ENCODE measurements at regions not wholly inside any gene's neighbourhood (a gene's known extent, or its start where the extent isn't known, plus 50 kb on each side); places are given as distances from the start of the nearest gene placed in this dataset.

GRCh38 chr15:47179988-47180387, 537.3 kb upstream of the SEMA6D start:
- Histone ChIP-seq H3K9me3 (replicated peaks; ENCODE audit: insufficient read depth, low read length) (no peaks in the 10 kb centered on the region), H2AFZ (ENCODE audit: low read length) (no peak overlapping the region), H3K4me1 (ENCODE audit: low read length) (no peaks in the 10 kb centered on the region), H3K27ac (ENCODE audit: low read length) (no peak overlapping the region), H4K20me1 (ENCODE audit: insufficient read depth, low read length) (no peaks in the 10 kb centered on the region), H3K36me3 (replicated peaks; ENCODE audit: insufficient read depth, low read length) (no peaks in the 10 kb centered on the region), H3K9me2 (replicated peaks; ENCODE audit: insufficient read depth, low read length) (no peaks in the 10 kb centered on the region), H3K79me2 (ENCODE audit: low read length) (peaks cover 1% of the 10 kb centered on the region; the same call in 1 of the 2 replicates), H3K27me3 (replicated peaks; ENCODE audit: insufficient read depth, low read length) (no peaks in the 10 kb centered on the region), H3F3A (ENCODE audit: insufficient read depth, low read length) (no peaks in the 10 kb centered on the region), H3K4me2 (ENCODE audit: low read depth, low read length) (no peak overlapping the region), H3K4me3 (ENCODE audit: low read length) (no peak overlapping the region), H3K9ac (ENCODE audit: low read length) (no peak overlapping the region)
- TF ChIP-seq EZH2phosphoT487 (IDR thresholded peaks at IDR 0.05; ENCODE audit: low read length) (no peak), EZH2 (optimal IDR thresholded peaks at IDR 0.05; ENCODE audit: low read depth, low read length) (no peak), CTCF (IDR thresholded peaks at IDR 0.05; ENCODE audit: low read length) (no peak)
- no peak for DNase-seq

GRCh38 chr15:47182818-47183217, 534.5 kb upstream of the SEMA6D start:
- Histone ChIP-seq H3K27me3 (replicated peaks; ENCODE audit: insufficient read depth, low read length) (no peaks in the 10 kb centered on the region), H4K20me1 (ENCODE audit: insufficient read depth, low read length) (no peaks in the 10 kb centered on the region), H3K9me2 (replicated peaks; ENCODE audit: insufficient read depth, low read length) (no peaks in the 10 kb centered on the region), H3K79me2 (ENCODE audit: low read length) (peaks cover 17% of the 10 kb centered on the region), H3K4me3 (ENCODE audit: low read length) (no peak overlapping the region), H3K36me3 (replicated peaks; ENCODE audit: insufficient read depth, low read length) (no peaks in the 10 kb centered on the region), H3F3A (ENCODE audit: insufficient read depth, low read length) (no peaks in the 10 kb centered on the region), H2AFZ (ENCODE audit: low read length) (no peak overlapping the region), H3K27ac (ENCODE audit: low read length) (no peak overlapping the region), H3K9me3 (replicated peaks; ENCODE audit: insufficient read depth, low read length) (no peaks in the 10 kb centered on the region), H3K9ac (ENCODE audit: low read length) (no peak overlapping the region), H3K4me1 (ENCODE audit: low read length) (no peaks in the 10 kb centered on the region), H3K4me2 (ENCODE audit: low read depth, low read length) (no peak overlapping the region)
- TF ChIP-seq CTCF (IDR thresholded peaks at IDR 0.05; ENCODE audit: low read length) (no peak), EZH2phosphoT487 (IDR thresholded peaks at IDR 0.05; ENCODE audit: low read length) (no peak), EZH2 (optimal IDR thresholded peaks at IDR 0.05; ENCODE audit: low read depth, low read length) (no peak)
- no peak for DNase-seq

GRCh38 chr15:47184003-47184907, 533.0 kb upstream of the SEMA6D start:
- H3K4me2 ChIP-seq (ENCODE audit: low read depth, low read length), result peak overlapping the region; percentile 54; the same call in 1 of the 2 replicates
- peak overlapping the region; percentile 70 for H3K9ac ChIP-seq (ENCODE audit: low read length)
- DNase-seq, result peak; percentile 58

More at GRCh38 chr15:47184003-47184907, 533.0 kb upstream of the SEMA6D start:
- H3K4me3 ChIP-seq (ENCODE audit: low read length), result peak overlapping the region; percentile 70
- H3K9me3 ChIP-seq (replicated peaks; ENCODE audit: insufficient read depth, low read length), result no peaks in the 10 kb centered on the region
- no peaks in the 10 kb centered on the region for H3K36me3 ChIP-seq (replicated peaks; ENCODE audit: insufficient read depth, low read length)
- H3K27ac ChIP-seq (ENCODE audit: low read length), result peak overlapping the region; percentile 41; the same call in 1 of the 2 replicates
- H3K9me2 ChIP-seq (replicated peaks; ENCODE audit: insufficient read depth, low read length), result no peaks in the 10 kb centered on the region
- H4K20me1 ChIP-seq (ENCODE audit: insufficient read depth, low read length), result no peaks in the 10 kb centered on the region
- TF ChIP-seq CTCF (IDR thresholded peaks at IDR 0.05; ENCODE audit: low read length) (no peak), EZH2 (optimal IDR thresholded peaks at IDR 0.05; ENCODE audit: low read depth, low read length) (no peak), EZH2phosphoT487 (IDR thresholded peaks at IDR 0.05; ENCODE audit: low read length) (no peak)
- H3K27me3 ChIP-seq (replicated peaks; ENCODE audit: insufficient read depth, low read length), result no peaks in the 10 kb centered on the region
- H3K4me1 ChIP-seq (ENCODE audit: low read length), result no peaks in the 10 kb centered on the region
- peak overlapping the region; percentile 61 for H2AFZ ChIP-seq (ENCODE audit: low read length)
- H3F3A ChIP-seq (ENCODE audit: insufficient read depth, low read length), result no peaks in the 10 kb centered on the region
- H3K79me2 ChIP-seq (ENCODE audit: low read length), result peaks cover 17% of the 10 kb centered on the region

Measured in MM.1S (cell line).